A673 (cell line): ENCODE measurements at regions not wholly inside any gene's neighbourhood (a gene's known extent, or its start where the extent isn't known, plus 50 kb on each side); places are given as distances from the start of the nearest gene placed in this dataset.

Experiments used
- EZH2 ChIP-seq: fragments of 200-600 bp; sonication (generic); IDR thresholded peaks from 2 replicates; pipeline ENCODE4 v1.6.1; 2017; ENCODE audit warnings: borderline replicate concordance, low read depth, mild to moderate bottlenecking, mixed read lengths, antibody characterized with exemption, low read length; ENCODE audit not compliant: poor library complexity, severe bottlenecking
- TF ChIP-seq, protein P1 (sequence below): fragments of 300-800, 200-600 bp; sonication (generic); conservative IDR thresholded peaks from 2 replicates; pipeline ENCODE4 v1.5.1; 2017; ENCODE audit warnings: low read depth, mild to moderate bottlenecking, antibody characterized with exemption, low read length, moderate library complexity, mixed read lengths

GRCh38 chr1:188249811-188250210, 1421.1 kb downstream of the PLA2G4A start:
- TF ChIP-seq, protein P1, sequence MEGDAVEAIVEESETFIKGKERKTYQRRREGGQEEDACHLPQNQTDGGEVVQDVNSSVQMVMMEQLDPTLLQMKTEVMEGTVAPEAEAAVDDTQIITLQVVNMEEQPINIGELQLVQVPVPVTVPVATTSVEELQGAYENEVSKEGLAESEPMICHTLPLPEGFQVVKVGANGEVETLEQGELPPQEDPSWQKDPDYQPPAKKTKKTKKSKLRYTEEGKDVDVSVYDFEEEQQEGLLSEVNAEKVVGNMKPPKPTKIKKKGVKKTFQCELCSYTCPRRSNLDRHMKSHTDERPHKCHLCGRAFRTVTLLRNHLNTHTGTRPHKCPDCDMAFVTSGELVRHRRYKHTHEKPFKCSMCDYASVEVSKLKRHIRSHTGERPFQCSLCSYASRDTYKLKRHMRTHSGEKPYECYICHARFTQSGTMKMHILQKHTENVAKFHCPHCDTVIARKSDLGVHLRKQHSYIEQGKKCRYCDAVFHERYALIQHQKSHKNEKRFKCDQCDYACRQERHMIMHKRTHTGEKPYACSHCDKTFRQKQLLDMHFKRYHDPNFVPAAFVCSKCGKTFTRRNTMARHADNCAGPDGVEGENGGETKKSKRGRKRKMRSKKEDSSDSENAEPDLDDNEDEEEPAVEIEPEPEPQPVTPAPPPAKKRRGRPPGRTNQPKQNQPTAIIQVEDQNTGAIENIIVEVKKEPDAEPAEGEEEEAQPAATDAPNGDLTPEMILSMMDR, result no peak
- no peak for TF ChIP-seq EZH2
